GOT3 (cell line): ENCODE measurements at regions not wholly inside any gene's neighbourhood (a gene's known extent, or its start where the extent isn't known, plus 50 kb on each side); places are given as distances from the start of the nearest gene placed in this dataset.

Experiments
- DNase-seq: peaks from one replicate; lab custom pipeline; 2025; ENCODE audit warnings: mixed read lengths; lab: John Stamatoyannopoulos, UW

GRCh38 chr1:244945109-244945671 lies 80.8 kb upstream of the HNRNPU start:
- no peak for DNase-seq

- no peak for DNase-seq
These were observed 76.8 kb upstream of the HNRNPU start for GRCh38 chr1:244941121-244941520.

GRCh38 chr1:244937099-244937498 lies 72.8 kb upstream of the HNRNPU start:
- DNase-seq: no peak

- DNase-seq: no peak
These were observed 56.8 kb upstream of the HNRNPU start for GRCh38 chr1:244920911-244921761.

- no peak for DNase-seq
These were observed 55.3 kb upstream of the HNRNPU start for GRCh38 chr1:244919320-244920282.

GRCh38 chr1:244918421-244919319 lies 54.3 kb upstream of the HNRNPU start:
- DNase-seq: no peak

GRCh38 chr1:244917073-244917670 lies 52.8 kb upstream of the HNRNPU start:
- no peak for DNase-seq

- no peak for DNase-seq
These were observed 51.4 kb upstream of the HNRNPU start for GRCh38 chr1:244915736-244916135.

- no peak for DNase-seq
These were observed 50.4 kb upstream of the HNRNPU start for GRCh38 chr1:244914761-244915160.
